WTC11 (cell line): ENCODE measurements at regions not wholly inside any gene's neighbourhood (a gene's known extent, or its start where the extent isn't known, plus 50 kb on each side); places are given as distances from the start of the nearest gene placed in this dataset.

ENCODE experiments used
- ATAC-seq: fragments of 200-7000 bp; cut with Tn5 transposase; 2 replicates; pipeline ENCODE4 v1.10.0; 2021; ENCODE audit warnings: mild to moderate bottlenecking, moderate library complexity
- CTCF ChIA-PET: fragments of 300-600 bp; sonication (Branson Sonifier 250); formaldehyde crosslinking; loops from one replicate; lab custom pipeline; 2021; ENCODE audit warnings: antibody characterized with exemption; lab: Charles Lee
- POLR2A ChIA-PET: fragments of 350-600 bp; sonication (Branson Sonifier 250); formaldehyde crosslinking; loops from one replicate; lab custom pipeline; 2021; ENCODE audit warnings: antibody characterized with exemption; lab: Charles Lee
- DNase-seq: peaks from one replicate; pipeline ENCODE4 v3.0.0; 2021; ENCODE audit warnings: low spot score
- H3K27ac Mint-ChIP-seq: 2 replicates; pipeline ENCODE4 v1.8.0; 2021; ENCODE audit warnings: mixed read lengths
- H3K27me3 Mint-ChIP-seq: 2 replicates; pipeline ENCODE4 v1.8.0; 2021; ENCODE audit warnings: low read depth, mild to moderate bottlenecking, moderate library complexity, mixed read lengths
- H3K36me3 Mint-ChIP-seq: 2 replicates; pipeline ENCODE4 v1.8.0; 2021; ENCODE audit warnings: mixed read lengths
- H3K4me1 Mint-ChIP-seq: 2 replicates; pipeline ENCODE4 v1.8.0; 2022; ENCODE audit warnings: mixed read lengths
- H3K4me3 Mint-ChIP-seq: 2 replicates; pipeline ENCODE4 v1.8.0; 2021; ENCODE audit warnings: mild to moderate bottlenecking, moderate library complexity, mixed read lengths
- H3K9me3 Mint-ChIP-seq: 2 replicates; pipeline ENCODE4 v1.8.0; 2021; ENCODE audit warnings: mixed read lengths
- ARID4B ChIP-seq: sonication (generic); formaldehyde crosslinking; IDR thresholded peaks from 2 replicates; pipeline ENCODE4 v1.8.0; 2023; ENCODE audit warnings: missing genetic modification reagents, mild to moderate bottlenecking, borderline replicate concordance
- EMX1 ChIP-seq: fragments of 250-450 bp; sonication (Bioruptor Pico); IDR thresholded peaks from 2 replicates; pipeline ENCODE4 v1.8.0; 2021; ENCODE audit warnings: mild to moderate bottlenecking
- GABPB1 ChIP-seq: sonication (generic); formaldehyde crosslinking; IDR thresholded peaks from 2 replicates; pipeline ENCODE4 v1.8.1; 2023; ENCODE audit warnings: mild to moderate bottlenecking, missing genetic modification reagents
- KAT7 ChIP-seq: sonication (generic); formaldehyde crosslinking; IDR thresholded peaks from 2 replicates; pipeline ENCODE4 v1.8.1; 2023; ENCODE audit warnings: missing genetic modification reagents, mild to moderate bottlenecking, borderline replicate concordance
- MXD4 ChIP-seq: fragments of 250-450 bp; sonication (Bioruptor Pico); IDR thresholded peaks from 2 replicates; pipeline ENCODE4 v1.8.0; 2021; ENCODE audit warnings: mild to moderate bottlenecking, moderate library complexity, borderline replicate concordance
- NR2C2 ChIP-seq: sonication (generic); formaldehyde crosslinking; IDR thresholded peaks from 2 replicates; pipeline ENCODE4 v1.8.0; 2022; ENCODE audit warnings: mild to moderate bottlenecking, missing genetic modification reagents
- PREB ChIP-seq: sonication (generic); formaldehyde crosslinking; IDR thresholded peaks from 2 replicates; pipeline ENCODE4 v1.8.1; 2022; ENCODE audit warnings: mild to moderate bottlenecking, missing genetic modification reagents, moderate library complexity, borderline replicate concordance
- PRRX2 ChIP-seq: fragments of 250-450 bp; sonication (Bioruptor Pico); IDR thresholded peaks from 2 replicates; pipeline ENCODE4 v1.8.0; 2021; ENCODE audit warnings: mild to moderate bottlenecking
- RELA ChIP-seq: sonication (generic); formaldehyde crosslinking; IDR thresholded peaks from 2 replicates; pipeline ENCODE4 v1.8.1; 2022; ENCODE audit warnings: missing genetic modification reagents, mild to moderate bottlenecking, borderline replicate concordance
- SOX15 ChIP-seq: fragments of 250-450 bp; sonication (Bioruptor Pico); IDR thresholded peaks from 2 replicates; pipeline ENCODE4 v1.9.0; 2021; ENCODE audit warnings: mild to moderate bottlenecking
- TCF7 ChIP-seq: sonication (generic); formaldehyde crosslinking; IDR thresholded peaks from 2 replicates; pipeline ENCODE4 v1.8.0; 2022; ENCODE audit warnings: mild to moderate bottlenecking, low read depth, missing genetic modification reagents, moderate library complexity
- USF2 ChIP-seq: sonication (generic); formaldehyde crosslinking; IDR thresholded peaks from 2 replicates; pipeline ENCODE4 v1.8.1; 2023; ENCODE audit warnings: mild to moderate bottlenecking, missing genetic modification reagents, moderate library complexity
- ZBTB21 ChIP-seq: sonication (generic); formaldehyde crosslinking; IDR thresholded peaks from 2 replicates; pipeline ENCODE4 v1.8.1; 2023; ENCODE audit warnings: mild to moderate bottlenecking, missing genetic modification reagents, borderline replicate concordance
- ZNF263 ChIP-seq: sonication (generic); formaldehyde crosslinking; IDR thresholded peaks from 2 replicates; pipeline ENCODE4 v1.8.1; 2022; ENCODE audit warnings: low read depth, mild to moderate bottlenecking, moderate library complexity, missing genetic modification reagents
- ZNF281 ChIP-seq: sonication (generic); formaldehyde crosslinking; IDR thresholded peaks from 2 replicates; pipeline ENCODE4 v1.8.0; 2023; ENCODE audit warnings: mild to moderate bottlenecking, missing genetic modification reagents
- TF ChIP-seq, protein P1 (sequence below): sonication (generic); formaldehyde crosslinking; conservative IDR thresholded peaks from 2 replicates; pipeline ENCODE4 v1.8.1; 2023; ENCODE audit warnings: mild to moderate bottlenecking, low read depth, missing genetic modification reagents, moderate library complexity
- TF ChIP-seq, protein P2 (sequence below): fragments of 250-450 bp; sonication (Bioruptor Pico); IDR thresholded peaks from 2 replicates; pipeline ENCODE4 v1.9.0; 2021; ENCODE audit warnings: mild to moderate bottlenecking
- TF ChIP-seq, protein P3 (sequence below): sonication (generic); formaldehyde crosslinking; IDR thresholded peaks from 2 replicates; pipeline ENCODE4 v1.8.0; 2022; ENCODE audit warnings: mild to moderate bottlenecking, missing genetic modification reagents

DNA sequence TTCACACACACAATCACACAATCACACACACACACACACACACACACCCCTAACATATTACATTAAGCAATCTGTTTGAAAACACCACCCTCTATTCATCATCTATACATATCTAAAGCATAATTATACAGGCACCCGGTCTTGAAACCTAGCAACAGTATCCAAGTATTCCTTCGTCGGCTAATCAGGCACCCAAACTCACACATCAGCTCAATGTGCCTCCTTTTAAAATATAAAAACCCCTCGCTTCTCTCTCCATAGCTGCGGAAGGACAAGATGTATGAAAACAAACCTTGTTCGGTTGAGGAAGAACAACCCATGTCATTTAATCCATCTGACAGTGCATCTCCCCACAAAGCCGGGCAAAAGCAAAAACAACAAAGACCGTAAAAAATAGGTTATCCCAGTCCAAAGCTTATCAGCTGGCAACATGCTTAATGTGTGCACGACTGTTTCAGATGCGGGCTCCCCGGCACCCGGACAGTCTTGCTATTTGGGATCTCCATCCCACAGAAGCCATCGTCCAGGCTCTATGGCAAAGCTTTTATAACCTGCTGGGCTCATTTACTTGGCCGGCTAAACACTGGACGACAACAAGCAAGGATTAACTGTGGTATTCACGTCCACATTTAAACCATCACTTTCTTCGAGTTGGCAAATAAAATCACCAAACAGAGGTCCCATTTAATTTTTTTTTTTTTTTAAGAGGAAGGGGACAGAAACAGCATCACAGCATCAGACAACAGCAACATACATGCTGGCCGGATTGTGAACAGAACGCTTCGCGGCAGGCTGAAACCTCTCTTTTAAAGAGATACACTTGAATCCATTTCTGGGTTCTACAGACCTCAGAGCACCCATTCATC, 365.5 kb downstream of the SHANK2 start:
- CTCF ChIA-PET: interaction anchor here (0.5 kb wide), 1 partner anchor 1139 kb away, joined by 3 read pairs; no protein-coding TSS in a partner anchor
- no peaks in the 10 kb centered on the region for H3K27me3 Mint-ChIP-seq
- H3K27ac Mint-ChIP-seq: no peak overlapping the region
- TF ChIP-seq, protein P1, sequence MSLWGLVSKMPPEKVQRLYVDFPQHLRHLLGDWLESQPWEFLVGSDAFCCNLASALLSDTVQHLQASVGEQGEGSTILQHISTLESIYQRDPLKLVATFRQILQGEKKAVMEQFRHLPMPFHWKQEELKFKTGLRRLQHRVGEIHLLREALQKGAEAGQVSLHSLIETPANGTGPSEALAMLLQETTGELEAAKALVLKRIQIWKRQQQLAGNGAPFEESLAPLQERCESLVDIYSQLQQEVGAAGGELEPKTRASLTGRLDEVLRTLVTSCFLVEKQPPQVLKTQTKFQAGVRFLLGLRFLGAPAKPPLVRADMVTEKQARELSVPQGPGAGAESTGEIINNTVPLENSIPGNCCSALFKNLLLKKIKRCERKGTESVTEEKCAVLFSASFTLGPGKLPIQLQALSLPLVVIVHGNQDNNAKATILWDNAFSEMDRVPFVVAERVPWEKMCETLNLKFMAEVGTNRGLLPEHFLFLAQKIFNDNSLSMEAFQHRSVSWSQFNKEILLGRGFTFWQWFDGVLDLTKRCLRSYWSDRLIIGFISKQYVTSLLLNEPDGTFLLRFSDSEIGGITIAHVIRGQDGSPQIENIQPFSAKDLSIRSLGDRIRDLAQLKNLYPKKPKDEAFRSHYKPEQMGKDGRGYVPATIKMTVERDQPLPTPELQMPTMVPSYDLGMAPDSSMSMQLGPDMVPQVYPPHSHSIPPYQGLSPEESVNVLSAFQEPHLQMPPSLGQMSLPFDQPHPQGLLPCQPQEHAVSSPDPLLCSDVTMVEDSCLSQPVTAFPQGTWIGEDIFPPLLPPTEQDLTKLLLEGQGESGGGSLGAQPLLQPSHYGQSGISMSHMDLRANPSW: no peak
- no peak for TF ChIP-seq TCF7 (CRISPR knock-in tag)
- no peak for TF ChIP-seq ZNF281 (CRISPR knock-in tag)
- TF ChIP-seq PREB (CRISPR knock-in tag): no peak
- no peak for TF ChIP-seq RELA (CRISPR knock-in tag)
- no peak for TF ChIP-seq KAT7 (CRISPR knock-in tag)
- no peak for TF ChIP-seq ZBTB21 (CRISPR knock-in tag)
- TF ChIP-seq, all 79 proteins: peak for 0
- Mint-ChIP-seq H3K36me3 (peaks cover 21% of the 10 kb centered on the region), H3K4me3 (no peak overlapping the region), H3K9me3 (peaks cover 5% of the 10 kb centered on the region; the same call in 1 of the 2 replicates), H3K4me1 (peaks cover 23% of the 10 kb centered on the region)
- ATAC-seq: no peak
- DNase-seq: no peak
- POLR2A ChIA-PET: no interaction called here

GRCh38 chr11:70887542-70887827, 364.9 kb downstream of the SHANK2 start:
- ATAC-seq (no peak; the same call in 1 of the 2 replicates), DNase-seq (no peak)
- Mint-ChIP-seq H3K36me3 (peaks cover 21% of the 10 kb centered on the region), H3K4me3 (no peak overlapping the region), H3K4me1 (peaks cover 24% of the 10 kb centered on the region), H3K27ac (no peak overlapping the region), H3K27me3 (no peaks in the 10 kb centered on the region), H3K9me3 (peaks cover 5% of the 10 kb centered on the region; the same call in 1 of the 2 replicates)
- TF ChIP-seq ZBTB21 (CRISPR knock-in tag): no peak
- TF ChIP-seq USF2 (CRISPR knock-in tag): no peak
- TF ChIP-seq ARID4B: no peak
- TF ChIP-seq PRRX2 (CRISPR knock-in tag): no peak
- TF ChIP-seq, protein P2, sequence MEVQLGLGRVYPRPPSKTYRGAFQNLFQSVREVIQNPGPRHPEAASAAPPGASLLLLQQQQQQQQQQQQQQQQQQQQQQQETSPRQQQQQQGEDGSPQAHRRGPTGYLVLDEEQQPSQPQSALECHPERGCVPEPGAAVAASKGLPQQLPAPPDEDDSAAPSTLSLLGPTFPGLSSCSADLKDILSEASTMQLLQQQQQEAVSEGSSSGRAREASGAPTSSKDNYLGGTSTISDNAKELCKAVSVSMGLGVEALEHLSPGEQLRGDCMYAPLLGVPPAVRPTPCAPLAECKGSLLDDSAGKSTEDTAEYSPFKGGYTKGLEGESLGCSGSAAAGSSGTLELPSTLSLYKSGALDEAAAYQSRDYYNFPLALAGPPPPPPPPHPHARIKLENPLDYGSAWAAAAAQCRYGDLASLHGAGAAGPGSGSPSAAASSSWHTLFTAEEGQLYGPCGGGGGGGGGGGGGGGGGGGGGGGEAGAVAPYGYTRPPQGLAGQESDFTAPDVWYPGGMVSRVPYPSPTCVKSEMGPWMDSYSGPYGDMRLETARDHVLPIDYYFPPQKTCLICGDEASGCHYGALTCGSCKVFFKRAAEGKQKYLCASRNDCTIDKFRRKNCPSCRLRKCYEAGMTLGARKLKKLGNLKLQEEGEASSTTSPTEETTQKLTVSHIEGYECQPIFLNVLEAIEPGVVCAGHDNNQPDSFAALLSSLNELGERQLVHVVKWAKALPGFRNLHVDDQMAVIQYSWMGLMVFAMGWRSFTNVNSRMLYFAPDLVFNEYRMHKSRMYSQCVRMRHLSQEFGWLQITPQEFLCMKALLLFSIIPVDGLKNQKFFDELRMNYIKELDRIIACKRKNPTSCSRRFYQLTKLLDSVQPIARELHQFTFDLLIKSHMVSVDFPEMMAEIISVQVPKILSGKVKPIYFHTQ: no peak
- no peak for TF ChIP-seq SOX15 (CRISPR knock-in tag)
- no peak for TF ChIP-seq EMX1 (CRISPR knock-in tag)
- no peak for TF ChIP-seq NR2C2 (CRISPR knock-in tag)
- TF ChIP-seq MXD4 (CRISPR knock-in tag): no peak
- TF ChIP-seq GABPB1 (CRISPR knock-in tag): no peak
- no peak for TF ChIP-seq ZNF263 (CRISPR knock-in tag)
- TF ChIP-seq, protein P3, sequence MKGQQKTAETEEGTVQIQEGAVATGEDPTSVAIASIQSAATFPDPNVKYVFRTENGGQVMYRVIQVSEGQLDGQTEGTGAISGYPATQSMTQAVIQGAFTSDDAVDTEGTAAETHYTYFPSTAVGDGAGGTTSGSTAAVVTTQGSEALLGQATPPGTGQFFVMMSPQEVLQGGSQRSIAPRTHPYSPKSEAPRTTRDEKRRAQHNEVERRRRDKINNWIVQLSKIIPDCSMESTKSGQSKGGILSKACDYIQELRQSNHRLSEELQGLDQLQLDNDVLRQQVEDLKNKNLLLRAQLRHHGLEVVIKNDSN (CRISPR knock-in tag): no peak
- POLR2A ChIA-PET: no interaction called here
- CTCF ChIA-PET: interaction anchor here (0.5 kb wide), 1 partner anchor 1138 kb away, joined by 3 read pairs; no protein-coding TSS in a partner anchor
